OCI-LY7 (cell line): ENCODE measurements at regions not wholly inside any gene's neighbourhood (a gene's known extent, or its start where the extent isn't known, plus 50 kb on each side); places are given as distances from the start of the nearest gene placed in this dataset.

Experiments used
- BruUV-seq: library from RNA; stranded (reverse); fragments of 400-500 nt; replicated peaks from 2 replicates; lab custom pipeline; 2021; lab: Mats Ljungman, UMichigan
- CTCF ChIA-PET: fragments of 300-600 bp; sonication (Branson Sonifier 250); formaldehyde crosslinking; loops from one replicate; lab custom pipeline; 2022; ENCODE audit warnings: antibody characterized with exemption; ENCODE audit not compliant: unreplicated experiment; lab: Charles Lee
- POLR2A ChIA-PET: fragments of 300-600 bp; sonication (Branson Sonifier 250); formaldehyde crosslinking; loops from one replicate; lab custom pipeline; 2022; ENCODE audit warnings: antibody characterized with exemption; lab: Charles Lee
- DNase-seq: peaks from one replicate; pipeline ENCODE4 v3.0.0-alpha.2; 2015; ENCODE audit warnings: low spot score
- H2AFZ ChIP-seq: fragments of 200-600 bp; sonication (generic), shearing (Covaris generic); 2 replicates; pipeline ENCODE4 v1.6.1; 2014; ENCODE audit warnings: mild to moderate bottlenecking, antibody characterized with exemption, low read length, moderate library complexity
- H3K27ac ChIP-seq: fragments of 200-600 bp; sonication (generic); 2 replicates; pipeline ENCODE4 v1.5.1; 2014; ENCODE audit warnings: mixed run types, low read depth, mild to moderate bottlenecking, moderate library complexity, low read length, inconsistent platforms; ENCODE audit not compliant: poor library complexity, severe bottlenecking
- H3K36me3 ChIP-seq: fragments of 200-600 bp; sonication (generic); 2 replicates; pipeline ENCODE4 v1.6.1; 2014; ENCODE audit warnings: mild to moderate bottlenecking, antibody characterized with exemption, low read length, moderate library complexity, mixed read lengths; ENCODE audit not compliant: insufficient read depth
- H3K4me1 ChIP-seq: fragments of 200-600 bp; sonication (generic); 2 replicates; pipeline ENCODE4 v1.5.1; 2014; ENCODE audit warnings: mild to moderate bottlenecking, low read length; ENCODE audit not compliant: insufficient read depth, poor library complexity, severe bottlenecking
- H3K4me2 ChIP-seq: fragments of 200-600 bp; sonication (generic); 2 replicates; pipeline ENCODE4 v1.6.1; 2014; ENCODE audit warnings: mild to moderate bottlenecking, low read length
- H3K4me3 ChIP-seq: fragments of 200-600 bp; sonication (generic); 2 replicates; pipeline ENCODE4 v1.5.1; 2014; ENCODE audit warnings: mild to moderate bottlenecking, low read depth, low read length; ENCODE audit not compliant: poor library complexity, severe bottlenecking
- H3K79me2 ChIP-seq: fragments of 200-600 bp; sonication (generic); 2 replicates; pipeline ENCODE4 v1.6.1; 2016; ENCODE audit warnings: low read depth, mild to moderate bottlenecking, low read length, moderate library complexity, mixed read lengths; ENCODE audit not compliant: insufficient read depth
- H3K9me2 ChIP-seq: fragments of 200-600 bp; sonication (generic); 2 replicates; pipeline ENCODE4 v1.6.1; 2016; ENCODE audit warnings: mild to moderate bottlenecking, low read length, mixed read lengths; ENCODE audit not compliant: insufficient read depth
- H3K9me3 ChIP-seq: fragments of 200-600 bp; sonication (generic); 2 replicates; pipeline ENCODE4 v1.6.1; 2014; ENCODE audit warnings: mild to moderate bottlenecking, mixed run types, low read length, mixed read lengths
- H4K20me1 ChIP-seq: fragments of 200-600 bp; sonication (generic); 2 replicates; pipeline ENCODE4 v1.6.1; 2014; ENCODE audit warnings: mild to moderate bottlenecking, antibody characterized with exemption, low read length, moderate library complexity, mixed read lengths; ENCODE audit not compliant: insufficient read depth
- CTCF ChIP-seq: fragments of 200-600 bp; sonication (generic); conservative IDR thresholded peaks from 2 replicates; pipeline ENCODE4 v1.5.1; 2014; ENCODE audit warnings: mild to moderate bottlenecking, antibody characterized with exemption, low read length, moderate library complexity, mixed read lengths
- EZH2phosphoT487 ChIP-seq: fragments of 200-600 bp; sonication (generic); IDR thresholded peaks from 2 replicates; pipeline ENCODE4 v1.6.1; 2018; ENCODE audit warnings: low read depth, borderline replicate concordance, mild to moderate bottlenecking, mixed run types, antibody characterized with exemption, low read length, moderate library complexity, mixed read lengths
- intact Hi-C: fragments of 100-400 bp; cut with micrococcal nuclease; formaldehyde crosslinking; loops from one replicate; pipeline ENCODE4 v1.10.0; 2022; ENCODE audit not compliant: unreplicated experiment

DNA sequence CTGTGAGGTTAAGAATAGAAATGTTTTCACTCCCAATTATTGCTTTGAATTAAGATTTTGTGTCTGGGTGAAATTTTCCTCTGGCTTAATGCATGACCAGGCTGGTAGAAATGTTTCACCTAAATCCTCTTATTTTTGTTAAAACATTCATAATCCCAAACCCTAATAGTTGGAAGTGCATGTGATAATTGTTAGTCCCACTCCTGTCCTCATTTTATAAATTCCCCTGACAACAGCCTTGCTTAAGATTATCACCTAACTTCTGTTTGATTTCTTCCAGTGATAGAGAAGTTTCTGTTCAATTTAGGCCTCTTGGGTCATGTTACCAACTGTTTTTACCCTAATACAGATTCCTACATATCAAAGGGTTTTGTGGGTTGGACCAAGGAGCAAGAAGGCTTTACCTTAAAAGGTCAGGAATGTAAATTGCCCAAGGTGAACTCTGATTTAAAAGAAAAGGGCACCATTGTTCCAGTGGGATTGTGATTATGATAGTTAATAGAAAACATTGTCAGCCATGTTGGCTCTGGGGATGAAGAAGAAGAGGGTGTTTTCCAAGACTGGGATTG is 158.7 kb upstream of the CENPW start:
- Histone ChIP-seq H3K27ac (no peak overlapping the region), H3K4me3 (no peak overlapping the region), H3K79me2 (no peaks in the 10 kb centered on the region), H3K4me2 (no peak overlapping the region), H4K20me1 (no peaks in the 10 kb centered on the region), H3K9me2 (no peaks in the 10 kb centered on the region), H3K4me1 (no peaks in the 10 kb centered on the region), H3K9me3 (no peaks in the 10 kb centered on the region), H2AFZ (no peak overlapping the region), H3K36me3 (no peaks in the 10 kb centered on the region)
- TF ChIP-seq EZH2phosphoT487: no peak
- TF ChIP-seq CTCF: no peak
- no TSS peak for BruUV-seq
- intact Hi-C loops: no loop called here
- ChIA-PET POLR2A (interaction anchor here (1.4 kb wide), 1 partner anchor 16 kb away, joined by 3 read pairs; no protein-coding TSS in a partner anchor), CTCF (no interaction called here)
- DNase-seq: no peak

- Histone ChIP-seq H3K4me3 (no peak overlapping the region), H3K9me2 (no peaks in the 10 kb centered on the region), H3K9me3 (no peaks in the 10 kb centered on the region), H3K36me3 (no peaks in the 10 kb centered on the region), H4K20me1 (no peaks in the 10 kb centered on the region), H2AFZ (no peak overlapping the region), H3K79me2 (no peaks in the 10 kb centered on the region), H3K27ac (no peak overlapping the region), H3K4me1 (no peaks in the 10 kb centered on the region), H3K4me2 (no peak overlapping the region)
- CTCF ChIA-PET: no interaction called here
- DNase-seq: no peak
- POLR2A ChIA-PET: interaction anchor here (1.4 kb wide), 1 partner anchor 16 kb away, joined by 3 read pairs; no protein-coding TSS in a partner anchor
- TF ChIP-seq EZH2phosphoT487 (no peak), CTCF (no peak)
- no TSS peak for BruUV-seq
- intact Hi-C loops: no loop called here
Measured at GRCh38 chr6:126181890-126182289, 158.0 kb upstream of the CENPW start.

DNA sequence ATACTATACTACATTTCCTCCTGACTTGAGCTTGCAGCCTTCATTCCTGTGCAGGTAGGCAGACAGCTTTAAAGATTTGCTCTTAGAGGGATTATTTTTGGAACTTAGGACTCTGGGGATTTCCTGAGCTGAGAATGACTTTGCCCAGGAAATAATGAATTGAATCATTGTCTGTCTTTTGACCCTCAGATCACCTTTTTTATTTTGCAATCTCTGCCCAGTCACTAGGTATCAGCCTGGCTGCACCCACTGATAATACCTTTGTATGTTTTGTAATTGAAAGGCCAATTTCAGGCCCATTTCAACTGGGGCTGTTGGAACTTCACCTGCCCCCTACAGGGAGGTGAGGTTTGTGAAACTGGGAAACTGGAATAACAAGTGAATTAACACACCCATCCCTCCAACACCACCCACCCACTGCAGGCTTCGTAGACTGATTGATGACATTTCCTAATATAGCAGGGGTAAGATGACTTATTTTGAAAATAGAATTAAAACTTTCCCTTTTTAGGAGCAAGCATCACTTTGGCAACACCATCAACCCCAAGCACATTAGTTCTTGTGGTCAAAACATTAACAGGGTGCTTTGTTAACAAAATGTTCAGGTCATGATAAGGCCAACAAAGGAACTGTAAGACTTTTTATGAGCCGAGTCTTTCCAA is 157.1 kb upstream of the CENPW start:
- H3K36me3 ChIP-seq: no peaks in the 10 kb centered on the region

More for the DNA sequence above, 157.1 kb upstream of the CENPW start:
- no TSS peak for BruUV-seq
- H3K9me3 ChIP-seq: no peaks in the 10 kb centered on the region
- no peaks in the 10 kb centered on the region for H3K9me2 ChIP-seq
- no peaks in the 10 kb centered on the region for H3K4me1 ChIP-seq
- POLR2A ChIA-PET: interaction anchor here (1.4 kb wide), 1 partner anchor 15 kb away, joined by 3 read pairs; no protein-coding TSS in a partner anchor
- H2AFZ ChIP-seq: no peak overlapping the region
- TF ChIP-seq EZH2phosphoT487: no peak
- TF ChIP-seq CTCF: no peak
- intact Hi-C loops: no loop called here
- CTCF ChIA-PET: no interaction called here
- no peak overlapping the region for H3K27ac ChIP-seq
- no peaks in the 10 kb centered on the region for H4K20me1 ChIP-seq
- H3K4me3 ChIP-seq: no peak overlapping the region
- no peak for DNase-seq
- H3K4me2 ChIP-seq: no peak overlapping the region
- no peaks in the 10 kb centered on the region for H3K79me2 ChIP-seq
